Transverse colon (tissue), 4 donors: ENCODE measurements at regions not wholly inside any gene's neighbourhood (a gene's known extent, or its start where the extent isn't known, plus 50 kb on each side); places are given as distances from the start of the nearest gene placed in this dataset.

Experiments used
- DNase-seq: peaks from one replicate; pipeline ENCODE4 v3.0.0-alpha.2; 2019
- H3K27ac ChIP-seq, 4 donors: fragments of 200-600 bp; sonication (generic); 2 replicates each; pipeline ENCODE4 v1.5.1; 2016 to 2018; ENCODE audit warnings: inconsistent platforms in 4 of 4
- H3K27me3 ChIP-seq: fragments of 200-600 bp; sonication (generic); 2 replicates; pipeline ENCODE4 v1.5.1; 2017; ENCODE audit warnings: inconsistent platforms
- H3K36me3 ChIP-seq, 4 donors: fragments of 200-600 bp; sonication (generic); 2 replicates each; pipeline ENCODE4 v1.5.1; 2017 to 2019; ENCODE audit warnings: inconsistent platforms in 4 of 4
- H3K4me1 ChIP-seq, 4 donors: fragments of 200-600 bp; sonication (generic); 2 replicates each; pipeline ENCODE4 v1.5.1; 2017 to 2020; ENCODE audit warnings: inconsistent platforms in 4 of 4
- H3K4me3 ChIP-seq, 4 donors: fragments of 200-600 bp; sonication (generic); 1 replicate in 1 of 4; 2 replicates in 3 of 4; pipeline versions ENCODE4 v1.5.1 to v1.6.1; 2017 to 2019; ENCODE audit warnings: inconsistent platforms in 4 of 4
- H3K9me3 ChIP-seq, 2 donors: fragments of 200-600 bp; sonication (generic); 2 replicates each; pipeline ENCODE4 v1.5.1; 2017 to 2019; ENCODE audit warnings: inconsistent platforms in 2 of 2
- EP300 ChIP-seq: sonication (generic); formaldehyde crosslinking; IDR thresholded peaks from one replicate; pipeline ENCODE4 v1.6.1; 2017; ENCODE audit warnings: antibody characterized with exemption, low read depth
- POLR2A ChIP-seq: fragments of 450-650 bp; IDR thresholded peaks from one replicate; pipeline ENCODE4 v1.6.1; 2016; ENCODE audit warnings: antibody characterized with exemption, mild to moderate bottlenecking, moderate library complexity
- POLR2AphosphoS5 ChIP-seq, 3 donors: sonication (generic); formaldehyde crosslinking; IDR thresholded peaks; one replicate each; pipeline ENCODE4 v1.6.1; 2016; ENCODE audit warnings: antibody characterized with exemption in 3 of 3
- WGBS, 2 donors: methylation state at CpG; one replicate each; pipeline ENCODE4 v1.1.5; 2018; ENCODE audit warnings: low coverage in 1 of 2; 5-methylcytosine and 5-hydroxymethylcytosine counted together
- in situ Hi-C, 4 donors: fragments of 200-750 bp; cut with MboI; loops; one replicate each; pipeline versions ENCODE4 v1.15.0 to v1.15.1; 2017; ENCODE audit warnings: low sequenced_read_pairs in 3 of 4, low pct_ligation_motif_present in 1 of 4, low pct_unique_long_range_greater_than_20kb in 1 of 4
- intact Hi-C: fragments of 100-400 bp; cut with DNase I; formaldehyde crosslinking; loops from one replicate; pipeline ENCODE4 v1.15.1; 2023; ENCODE audit warnings: low total_unique reads
- TF ChIP-seq, protein P1 (sequence below), 5 experiments: fragments of 200-600 bp in 3 of 5; fragments of 450-650 bp in 2 of 5; sonication (generic) in 3 of 5; IDR thresholded peaks; 1 replicate in 2 of 5; 2 replicates in 3 of 5; pipeline ENCODE4 v1.5.1; 2016 to 2017; ENCODE audit warnings: antibody characterized with exemption in 5 of 5, inconsistent platforms in 3 of 5, mild to moderate bottlenecking in 2 of 5, moderate library complexity in 1 of 5

DNA sequence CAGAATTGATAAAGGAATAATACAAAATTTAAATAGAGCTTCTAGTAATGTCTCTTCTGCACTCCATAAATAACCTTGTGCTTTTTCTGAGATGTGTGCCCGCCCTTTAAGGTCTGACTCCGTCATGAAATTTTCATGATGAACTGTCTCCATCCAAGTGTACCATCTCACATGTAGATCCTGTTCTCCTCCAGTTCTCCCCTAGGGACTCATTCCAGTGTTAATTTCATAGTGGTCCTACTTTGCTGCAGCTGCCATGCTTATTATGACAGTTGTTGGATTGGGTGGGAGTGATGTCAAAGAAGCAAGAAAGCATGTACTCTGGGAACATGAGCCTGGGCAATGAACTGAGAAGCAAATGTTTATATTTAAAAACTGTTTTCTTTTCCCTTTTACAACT, 442.5 kb upstream of the PDE3A start:
- 90 to 96% methylated on average over 2 of the region's 2 CpGs for WGBS, 2 donors
- Histone ChIP-seq H3K36me3 (no peaks in the 10 kb centered on the region), H3K4me3 (no peak overlapping the region), H3K4me1 (no peaks in the 10 kb centered on the region), H3K27me3 (no peaks in the 10 kb centered on the region), H3K9me3 (no peaks in the 10 kb centered on the region), H3K27ac (no peak overlapping the region)
- TF ChIP-seq, protein P1, sequence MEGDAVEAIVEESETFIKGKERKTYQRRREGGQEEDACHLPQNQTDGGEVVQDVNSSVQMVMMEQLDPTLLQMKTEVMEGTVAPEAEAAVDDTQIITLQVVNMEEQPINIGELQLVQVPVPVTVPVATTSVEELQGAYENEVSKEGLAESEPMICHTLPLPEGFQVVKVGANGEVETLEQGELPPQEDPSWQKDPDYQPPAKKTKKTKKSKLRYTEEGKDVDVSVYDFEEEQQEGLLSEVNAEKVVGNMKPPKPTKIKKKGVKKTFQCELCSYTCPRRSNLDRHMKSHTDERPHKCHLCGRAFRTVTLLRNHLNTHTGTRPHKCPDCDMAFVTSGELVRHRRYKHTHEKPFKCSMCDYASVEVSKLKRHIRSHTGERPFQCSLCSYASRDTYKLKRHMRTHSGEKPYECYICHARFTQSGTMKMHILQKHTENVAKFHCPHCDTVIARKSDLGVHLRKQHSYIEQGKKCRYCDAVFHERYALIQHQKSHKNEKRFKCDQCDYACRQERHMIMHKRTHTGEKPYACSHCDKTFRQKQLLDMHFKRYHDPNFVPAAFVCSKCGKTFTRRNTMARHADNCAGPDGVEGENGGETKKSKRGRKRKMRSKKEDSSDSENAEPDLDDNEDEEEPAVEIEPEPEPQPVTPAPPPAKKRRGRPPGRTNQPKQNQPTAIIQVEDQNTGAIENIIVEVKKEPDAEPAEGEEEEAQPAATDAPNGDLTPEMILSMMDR (IDR thresholded peaks at IDR 0.05): no peak
- TF ChIP-seq POLR2A (no peak), POLR2AphosphoS5 (IDR thresholded peaks at IDR 0.05) (no peak), EP300 (no peak)
- no peak for DNase-seq
- in situ Hi-C loops (no loop called here), intact Hi-C loops (no loop called here)

DNA sequence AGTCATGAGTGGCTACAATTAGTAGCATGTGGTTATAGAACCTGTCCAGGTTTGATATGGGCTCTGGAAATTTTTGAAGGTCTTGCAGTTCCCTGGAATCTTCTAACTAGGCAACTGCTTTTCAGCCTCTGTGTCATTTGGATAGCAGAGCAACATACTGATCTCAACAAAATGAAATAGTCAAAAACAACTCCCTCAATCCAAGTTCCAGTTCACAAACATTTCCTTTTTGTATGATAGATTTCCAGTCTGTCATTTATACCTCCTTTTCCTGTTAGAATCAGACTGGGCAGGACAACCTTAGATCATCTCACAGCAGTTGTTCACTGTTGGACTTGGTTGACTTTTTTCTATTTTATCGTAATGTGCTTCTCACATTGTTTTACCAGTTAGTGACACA, 442.1 kb upstream of the PDE3A start:
- H3K27ac ChIP-seq: no peak overlapping the region
- H3K9me3 ChIP-seq: no peaks in the 10 kb centered on the region
- no peak for DNase-seq
- intact Hi-C loops: no loop called here
- WGBS, 2 donors: 72 to 100% methylated on average over 1 of the region's 1 CpG
- no peaks in the 10 kb centered on the region for H3K4me1 ChIP-seq
- H3K36me3 ChIP-seq: no peaks in the 10 kb centered on the region
- no peak for TF ChIP-seq POLR2A
- TF ChIP-seq POLR2AphosphoS5 (IDR thresholded peaks at IDR 0.05): no peak
- no peak for TF ChIP-seq EP300
- TF ChIP-seq, protein P1 (IDR thresholded peaks at IDR 0.05): no peak
- H3K4me3 ChIP-seq: no peak overlapping the region
- H3K27me3 ChIP-seq: no peaks in the 10 kb centered on the region
- in situ Hi-C loops: no loop called here

DNA sequence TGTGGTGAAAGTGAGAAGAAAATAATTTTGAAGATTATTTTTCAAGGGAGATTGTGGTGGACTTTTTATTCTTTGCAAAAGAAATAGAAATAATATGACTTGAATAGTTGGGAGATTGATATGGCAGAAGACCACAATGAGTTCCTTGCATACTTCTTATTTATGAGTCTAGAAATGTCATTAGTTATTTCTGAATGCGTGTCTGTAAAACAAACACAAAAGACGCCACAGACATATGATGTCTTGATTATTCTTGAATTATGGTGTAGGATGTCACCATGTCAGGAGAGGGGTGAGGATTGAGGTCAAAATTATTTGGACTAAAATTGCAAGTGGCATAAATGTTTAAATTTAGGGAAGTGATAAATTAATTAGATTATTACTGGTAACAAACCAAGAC, 440.7 kb upstream of the PDE3A start:
- in situ Hi-C loops (no loop called here), intact Hi-C loops (no loop called here)
- no peaks in the 10 kb centered on the region for H3K27me3 ChIP-seq
- WGBS, 2 donors: 83 to 91% methylated on average over 2 of the region's 2 CpGs
- no peak for TF ChIP-seq POLR2AphosphoS5 (IDR thresholded peaks at IDR 0.05)
- no peak for TF ChIP-seq POLR2A
- TF ChIP-seq, protein P1 (IDR thresholded peaks at IDR 0.05): no peak
- no peak for TF ChIP-seq EP300
- H3K36me3 ChIP-seq: no peaks in the 10 kb centered on the region
- no peaks in the 10 kb centered on the region for H3K4me1 ChIP-seq
- no peak overlapping the region for H3K27ac ChIP-seq
- no peaks in the 10 kb centered on the region for H3K9me3 ChIP-seq
- no peak for DNase-seq
- H3K4me3 ChIP-seq: no peak overlapping the region

DNA sequence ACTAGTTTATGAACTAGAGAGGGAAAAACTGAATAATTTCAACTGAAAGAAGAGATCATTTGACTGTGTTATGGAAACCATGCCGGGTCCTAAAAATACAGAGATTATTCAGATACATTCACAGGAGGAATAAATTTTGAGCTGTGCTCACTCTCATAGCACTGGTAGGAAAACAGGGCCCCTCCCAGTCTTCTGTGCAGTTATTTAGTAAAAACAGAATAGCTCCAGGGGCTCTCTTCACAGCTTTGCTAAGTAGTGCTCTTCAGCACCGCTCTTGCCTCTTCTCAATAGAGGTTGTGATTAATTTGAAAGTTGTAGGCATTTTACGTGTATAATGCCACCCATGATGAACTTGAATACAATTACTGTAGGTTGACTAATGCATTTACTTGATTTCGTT, 435.9 kb upstream of the PDE3A start:
- Histone ChIP-seq H3K36me3 (no peaks in the 10 kb centered on the region), H3K27ac (no peak overlapping the region), H3K9me3 (no peaks in the 10 kb centered on the region), H3K4me3 (no peak overlapping the region), H3K4me1 (no peaks in the 10 kb centered on the region), H3K27me3 (no peaks in the 10 kb centered on the region)
- DNase-seq: no peak
- TF ChIP-seq, protein P1 (IDR thresholded peaks at IDR 0.05): no peak
- TF ChIP-seq POLR2AphosphoS5 (IDR thresholded peaks at IDR 0.05) (no peak), POLR2A (no peak), EP300 (no peak)
- in situ Hi-C loops: no loop called here
- 80 to 94% methylated on average over 4 of the region's 4 CpGs for WGBS, 2 donors
- intact Hi-C loops: no loop called here
